Vagina (tissue), 2 donors: ENCODE measurements at regions not wholly inside any gene's neighbourhood (a gene's known extent, or its start where the extent isn't known, plus 50 kb on each side); places are given as distances from the start of the nearest gene placed in this dataset.

Source experiments
- DNase-seq, 2 donors: peaks; one replicate each; pipeline ENCODE4 v3.0.0-alpha.2; 2017; ENCODE audit errors: extremely low spot score in 2 of 2
- H3K27ac ChIP-seq: fragments of 200-600 bp; sonication (generic); one replicate; pipeline ENCODE4 v1.5.1; 2019
- H3K27me3 ChIP-seq: fragments of 200-600 bp; sonication (generic); one replicate; pipeline ENCODE4 v1.5.1; 2019
- H3K36me3 ChIP-seq, 2 donors: fragments of 200-600 bp; sonication (generic); one replicate each; pipeline ENCODE4 v1.5.1; 2017 to 2019
- H3K4me1 ChIP-seq: fragments of 200-600 bp; sonication (generic); one replicate; pipeline ENCODE4 v1.5.1; 2019
- H3K4me3 ChIP-seq, 2 donors: fragments of 200-600 bp; sonication (generic); 1 replicate in 1 of 2; 2 replicates in 1 of 2; pipeline ENCODE4 v1.5.1; 2016 to 2019
- H3K9me3 ChIP-seq: fragments of 200-600 bp; sonication (generic); one replicate; pipeline ENCODE4 v1.5.1; 2019
- CTCF ChIP-seq, 3 experiments: fragments of 450-650 bp in 2 of 3; fragments of 200-600 bp in 1 of 3; sonication (generic) in 1 of 3; IDR thresholded peaks; one replicate each; pipeline ENCODE4 v1.5.1; 2017 to 2019; ENCODE audit warnings: antibody characterized with exemption in 3 of 3, mild to moderate bottlenecking in 2 of 3, moderate library complexity in 2 of 3
- POLR2A ChIP-seq, 2 donors: fragments of 450-650 bp; IDR thresholded peaks; one replicate each; pipeline ENCODE4 v1.6.1; 2017; ENCODE audit warnings: antibody characterized with exemption in 2 of 2, mild to moderate bottlenecking in 2 of 2, moderate library complexity in 2 of 2
- POLR2AphosphoS5 ChIP-seq, 2 donors: sonication (generic); formaldehyde crosslinking; IDR thresholded peaks; one replicate each; pipeline ENCODE4 v1.9.0; 2017; ENCODE audit warnings: antibody characterized with exemption in 2 of 2, mild to moderate bottlenecking in 2 of 2, low read depth in 1 of 2; ENCODE audit not compliant: insufficient read depth in 1 of 2
- intact Hi-C: fragments of 100-400 bp; cut with DNase I; formaldehyde crosslinking; loops from one replicate; pipeline ENCODE4 v1.15.1; 2023

- no peak overlapping the region for H3K27ac ChIP-seq
- no peak for DNase-seq
- no peaks in the 10 kb centered on the region for H3K9me3 ChIP-seq
- intact Hi-C loops = no loop called here
- no peaks in the 10 kb centered on the region for H3K27me3 ChIP-seq
- H3K4me3 ChIP-seq = no peak overlapping the region
- no peaks in the 10 kb centered on the region for H3K36me3 ChIP-seq
- no peak for TF ChIP-seq POLR2A (IDR thresholded peaks at IDR 0.05)
- TF ChIP-seq CTCF (IDR thresholded peaks at IDR 0.05) = no peak
- TF ChIP-seq POLR2AphosphoS5 (IDR thresholded peaks at IDR 0.05; ENCODE audit: insufficient read depth in 1 of 2, low read depth in 1 of 2) = no peak
- H3K4me1 ChIP-seq = no peaks in the 10 kb centered on the region
These were observed 271.6 kb downstream of the CENPC start for GRCh38 chr4:67273666-67274065.

GRCh38 chr4:67261971-67262370 is 283.3 kb downstream of the CENPC start:
- Histone ChIP-seq H3K27me3 (no peaks in the 10 kb centered on the region), H3K4me3 (no peak overlapping the region), H3K27ac (no peak overlapping the region), H3K36me3 (no peaks in the 10 kb centered on the region), H3K9me3 (no peaks in the 10 kb centered on the region), H3K4me1 (no peaks in the 10 kb centered on the region)
- DNase-seq = no peak
- TF ChIP-seq POLR2A (IDR thresholded peaks at IDR 0.05) = no peak
- TF ChIP-seq POLR2AphosphoS5 (IDR thresholded peaks at IDR 0.05; ENCODE audit: insufficient read depth in 1 of 2, low read depth in 1 of 2) = no peak
- TF ChIP-seq CTCF (IDR thresholded peaks at IDR 0.05) = no peak
- intact Hi-C loops = no loop called here

- TF ChIP-seq POLR2AphosphoS5 (IDR thresholded peaks at IDR 0.05; ENCODE audit: insufficient read depth in 1 of 2, low read depth in 1 of 2) = no peak
- TF ChIP-seq POLR2A (IDR thresholded peaks at IDR 0.05) = no peak
- TF ChIP-seq CTCF (IDR thresholded peaks at IDR 0.05) = no peak
- no peak for DNase-seq
- Histone ChIP-seq H3K4me3 (no peak overlapping the region), H3K27ac (no peak overlapping the region), H3K9me3 (no peaks in the 10 kb centered on the region), H3K27me3 (no peaks in the 10 kb centered on the region), H3K4me1 (no peaks in the 10 kb centered on the region), H3K36me3 (no peaks in the 10 kb centered on the region)
- intact Hi-C loops = no loop called here
These were observed 288.8 kb downstream of the CENPC start for GRCh38 chr4:67256388-67257043.

GRCh38 chr4:67250131-67250896 is 295.0 kb downstream of the CENPC start:
- Histone ChIP-seq H3K4me3 (no peak overlapping the region), H3K27ac (no peak overlapping the region), H3K36me3 (no peaks in the 10 kb centered on the region), H3K9me3 (no peaks in the 10 kb centered on the region), H3K4me1 (no peaks in the 10 kb centered on the region), H3K27me3 (no peaks in the 10 kb centered on the region)
- no peak for TF ChIP-seq POLR2A (IDR thresholded peaks at IDR 0.05)
- no peak for DNase-seq
- intact Hi-C loops = no loop called here

- H3K4me1 ChIP-seq = no peaks in the 10 kb centered on the region
- intact Hi-C loops = no loop called here
- no peak overlapping the region for H3K27ac ChIP-seq
- no peak overlapping the region for H3K4me3 ChIP-seq
- no peaks in the 10 kb centered on the region for H3K36me3 ChIP-seq
- H3K27me3 ChIP-seq = no peaks in the 10 kb centered on the region
- TF ChIP-seq POLR2A (IDR thresholded peaks at IDR 0.05) (no peak), CTCF (IDR thresholded peaks at IDR 0.05) (no peak), POLR2AphosphoS5 (IDR thresholded peaks at IDR 0.05; ENCODE audit: insufficient read depth in 1 of 2, low read depth in 1 of 2) (no peak)
- DNase-seq = no peak
- no peaks in the 10 kb centered on the region for H3K9me3 ChIP-seq
These were observed 308.5 kb downstream of the CENPC start for GRCh38 chr4:67236788-67237187.
